H9 (cell line): ENCODE measurements at regions not wholly inside any gene's neighbourhood (a gene's known extent, or its start where the extent isn't known, plus 50 kb on each side); places are given as distances from the start of the nearest gene placed in this dataset.

Experiments
- DNase-seq: peaks from one replicate; pipeline ENCODE4 v3.0.0-alpha.2; 2017
- H2AFZ ChIP-seq: one replicate; pipeline ENCODE4 v1.6.1; 2013; ENCODE audit warnings: mild to moderate bottlenecking, low read length, control low read depth, moderate library complexity
- H2AK5ac ChIP-seq: 2 replicates; pipeline ENCODE4 v1.6.1; 2013; ENCODE audit warnings: low read length, control low read depth, mixed read lengths; ENCODE audit not compliant: insufficient read length
- H2BK120ac ChIP-seq: one replicate; pipeline ENCODE4 v1.6.1; 2013; ENCODE audit warnings: low read depth, mild to moderate bottlenecking, low read length, control low read depth, inconsistent platforms; ENCODE audit not compliant: poor library complexity, severe bottlenecking
- H2BK12ac ChIP-seq: 2 replicates; pipeline ENCODE4 v1.6.1; 2013; ENCODE audit warnings: low read length, control low read depth, mixed read lengths, low read depth; ENCODE audit not compliant: insufficient read length
- H2BK15ac ChIP-seq: 2 replicates; pipeline ENCODE4 v1.6.1; 2013; ENCODE audit warnings: low read depth, low read length, control low read depth
- H2BK20ac ChIP-seq: one replicate; pipeline ENCODE4 v1.6.1; 2013; ENCODE audit warnings: low read depth, mild to moderate bottlenecking, low read length, control low read depth, inconsistent platforms; ENCODE audit not compliant: poor library complexity, severe bottlenecking
- H2BK5ac ChIP-seq: 2 replicates; pipeline ENCODE4 v1.6.1; 2013; ENCODE audit warnings: low read length, control low read depth, mixed read lengths; ENCODE audit not compliant: insufficient read length
- H3K14ac ChIP-seq: 2 replicates; pipeline ENCODE4 v1.6.1; 2013; ENCODE audit warnings: low read length, control low read depth; ENCODE audit not compliant: insufficient read depth
- H3K18ac ChIP-seq: 2 replicates; pipeline ENCODE4 v1.6.1; 2013; ENCODE audit warnings: low read depth, mild to moderate bottlenecking, mixed read lengths, low read length, control low read depth; ENCODE audit not compliant: insufficient read length
- H3K23ac ChIP-seq: 2 replicates; pipeline ENCODE4 v1.6.1; 2013; ENCODE audit warnings: low read length, control low read depth, mixed read lengths, low read depth; ENCODE audit not compliant: insufficient read length
- H3K23me2 ChIP-seq: 2 replicates; pipeline ENCODE4 v1.6.1; 2013; ENCODE audit warnings: low read depth, mild to moderate bottlenecking, mixed read lengths, low read length, control low read depth; ENCODE audit not compliant: insufficient read length, poor library complexity, severe bottlenecking
- H3K27ac ChIP-seq: 2 replicates; pipeline ENCODE4 v1.5.1; 2013; ENCODE audit warnings: low read length, control low read depth, mixed read lengths, low read depth; ENCODE audit not compliant: insufficient read length
- H3K27me3 ChIP-seq: 2 replicates; pipeline ENCODE4 v1.6.1; 2013; ENCODE audit warnings: low read length, control low read depth, inconsistent platforms; ENCODE audit not compliant: insufficient read depth
- H3K4ac ChIP-seq: 2 replicates; pipeline ENCODE4 v1.6.1; 2013; ENCODE audit warnings: low read depth, mild to moderate bottlenecking, control low read depth, inconsistent platforms, low read length, moderate library complexity
- H3K4me1 ChIP-seq: 2 replicates; pipeline ENCODE4 v1.6.1; 2013; ENCODE audit warnings: low read length, control low read depth, inconsistent platforms; ENCODE audit not compliant: insufficient read depth
- H3K4me2 ChIP-seq: 2 replicates; pipeline ENCODE4 v1.6.1; 2013; ENCODE audit warnings: low read length, control low read depth, mixed read lengths; ENCODE audit not compliant: insufficient read length, insufficient read depth
- H3K56ac ChIP-seq: 2 replicates; pipeline ENCODE4 v1.6.1; 2013; ENCODE audit warnings: low read depth, mild to moderate bottlenecking, mixed read lengths, low read length, control low read depth; ENCODE audit not compliant: insufficient read length
- H3K79me1 ChIP-seq: 2 replicates; pipeline ENCODE4 v1.6.1; 2013; ENCODE audit warnings: low read depth, mild to moderate bottlenecking, moderate library complexity, low read length, control low read depth, inconsistent platforms; ENCODE audit not compliant: insufficient read depth, poor library complexity, severe bottlenecking
- H3K79me2 ChIP-seq: 2 replicates; pipeline ENCODE4 v1.6.1; 2013; ENCODE audit warnings: low read length, control low read depth, inconsistent platforms; ENCODE audit not compliant: insufficient read depth
- H3K9ac ChIP-seq: 2 replicates; pipeline ENCODE4 v1.6.1; 2013; ENCODE audit warnings: low read length, control low read depth, mixed read lengths; ENCODE audit not compliant: insufficient read length; ENCODE audit errors: extremely low read depth
- H3K9me3 ChIP-seq: one replicate; pipeline ENCODE4 v1.6.1; 2013; ENCODE audit warnings: low read depth, low read length, inconsistent platforms; ENCODE audit not compliant: control insufficient read depth
- H3T11ph ChIP-seq: one replicate; pipeline ENCODE4 v1.6.1; 2013; ENCODE audit warnings: mild to moderate bottlenecking, low read length, control low read depth, inconsistent platforms
- H4K20me1 ChIP-seq: one replicate; pipeline ENCODE4 v1.6.1; 2013; ENCODE audit not compliant: control insufficient read depth, insufficient read length, insufficient read depth
- H4K5ac ChIP-seq: 2 replicates; pipeline ENCODE4 v1.6.1; 2013; ENCODE audit warnings: low read depth, mild to moderate bottlenecking, mixed read lengths, low read length, control low read depth; ENCODE audit not compliant: insufficient read length
- H4K8ac ChIP-seq: replicated peaks from 2 replicates; pipeline ENCODE4 v1.6.1; 2013; ENCODE audit warnings: low read length, control low read depth, mixed read lengths, low read depth; ENCODE audit not compliant: insufficient read length
- H4K91ac ChIP-seq: 2 replicates; pipeline ENCODE4 v1.6.1; 2013; ENCODE audit warnings: low read depth, mild to moderate bottlenecking, moderate library complexity, mixed read lengths, low read length, control low read depth; ENCODE audit not compliant: insufficient read length
- H3K27ac Mint-ChIP-seq, 3 experiments: 2 replicates in 2 of 3; 3 replicates in 1 of 3; pipeline ENCODE4 v1.8.0; 2020 to 2021; ENCODE audit warnings: mixed read lengths in 3 of 3, mild to moderate bottlenecking in 1 of 3, moderate library complexity in 1 of 3
- H3K27me3 Mint-ChIP-seq: 2 replicates; pipeline ENCODE4 v1.8.0; 2021; ENCODE audit warnings: low read depth, mild to moderate bottlenecking, moderate library complexity, mixed read lengths
- H3K36me3 Mint-ChIP-seq, 3 experiments: 2 replicates in 2 of 3; 3 replicates in 1 of 3; pipeline ENCODE4 v1.8.0; 2020 to 2021; ENCODE audit warnings: low read depth in 3 of 3, mixed read lengths in 3 of 3; ENCODE audit not compliant: insufficient read depth in 1 of 3
- H3K4me1 Mint-ChIP-seq, 2 experiments: 2 replicates each; pipeline ENCODE4 v1.8.0; 2020; ENCODE audit warnings: mixed read lengths in 2 of 2
- H3K4me3 Mint-ChIP-seq, 2 experiments: 2 replicates in 1 of 2; 3 replicates in 1 of 2; pipeline ENCODE4 v1.8.0; 2020 to 2021; ENCODE audit warnings: mild to moderate bottlenecking in 2 of 2, mixed read lengths in 2 of 2, moderate library complexity in 1 of 2
- H3K9me3 Mint-ChIP-seq, 2 experiments: 2 replicates in 1 of 2; 3 replicates in 1 of 2; pipeline ENCODE4 v1.8.0; 2020; ENCODE audit warnings: mild to moderate bottlenecking in 2 of 2, mixed read lengths in 2 of 2, moderate library complexity in 1 of 2
- CTCF ChIP-seq: fragments of 200-600 bp; sonication (generic); conservative IDR thresholded peaks from 3 replicates; pipeline ENCODE4 v1.8.0; 2021; ENCODE audit warnings: antibody characterized with exemption, mild to moderate bottlenecking
- WGBS: extraction: QIAGEN DNeasy Blood & Tissue Kit; methylation state at CpG from one replicate; pipeline ENCODE4 v1.1.7; 2013; ENCODE audit warnings: missing lambda C conversion rate, low lambda C conversion rate, mixed read lengths; ENCODE audit not compliant: insufficient read length; ENCODE audit errors: extremely low coverage; 5-methylcytosine and 5-hydroxymethylcytosine counted together

GRCh38 chr5:89097103-89097502, 214.1 kb upstream of the MEF2C start:
- no peak overlapping the region for H3T11ph ChIP-seq

More at GRCh38 chr5:89097103-89097502, 214.1 kb upstream of the MEF2C start:
- H2BK5ac ChIP-seq: no peak overlapping the region
- no peak overlapping the region for H4K8ac ChIP-seq
- Mint-ChIP-seq H3K36me3 (no peaks in the 10 kb centered on the region; a peak in 1 of 7 replicates), H3K27me3 (no peaks in the 10 kb centered on the region), H3K4me1 (peaks cover 3 to 4% of the 10 kb centered on the region in 2 experiments; a peak in 3 of 4 replicates), H3K9me3 (no peaks in the 10 kb centered on the region), H3K4me3 (no peak overlapping the region), H3K27ac (peak overlapping the region in 1 of 3 experiments; percentile 13; a peak in 1 of 7 replicates)
- no peak overlapping the region for H3K14ac ChIP-seq
- no peak overlapping the region for H2BK12ac ChIP-seq
- no peak overlapping the region for H3K9ac ChIP-seq
- no peaks in the 10 kb centered on the region; the same call in 1 of the 2 replicates for H3K27me3 ChIP-seq
- no peaks in the 10 kb centered on the region for H3K79me1 ChIP-seq
- H2BK20ac ChIP-seq: no peak overlapping the region
- no peak overlapping the region for H3K4me2 ChIP-seq
- H4K20me1 ChIP-seq: no peaks in the 10 kb centered on the region
- no peak overlapping the region for H3K23ac ChIP-seq
- H3K79me2 ChIP-seq: no peaks in the 10 kb centered on the region
- no peak overlapping the region for H4K91ac ChIP-seq
- H3K4me1 ChIP-seq: no peaks in the 10 kb centered on the region
- no peak for TF ChIP-seq CTCF
- WGBS: no CpG with 5 or more reads among the region's 3 CpGs
- H3K23me2 ChIP-seq: no peaks in the 10 kb centered on the region
- no peak overlapping the region for H3K4ac ChIP-seq
- H3K18ac ChIP-seq: no peak overlapping the region
- H2BK15ac ChIP-seq: no peak overlapping the region
- H3K9me3 ChIP-seq: no peaks in the 10 kb centered on the region
- H3K56ac ChIP-seq: no peak overlapping the region
- H2AK5ac ChIP-seq: no peak overlapping the region
- no peak for DNase-seq
- H3K27ac ChIP-seq: no peak overlapping the region
- no peak overlapping the region for H4K5ac ChIP-seq
- no peak overlapping the region for H2AFZ ChIP-seq
- H2BK120ac ChIP-seq: no peak overlapping the region
